Ovary (tissue), 3 donors: ENCODE measurements at regions not wholly inside any gene's neighbourhood (a gene's known extent, or its start where the extent isn't known, plus 50 kb on each side); places are given as distances from the start of the nearest gene placed in this dataset.

Source experiments
- POLR2A ChIP-seq: fragments of 450-650 bp; IDR thresholded peaks from one replicate; pipeline ENCODE4 v1.6.1; 2017; ENCODE audit warnings: antibody characterized with exemption, mild to moderate bottlenecking, moderate library complexity
- TF ChIP-seq, protein P1 (sequence below), 3 donors: fragments of 450-650 bp in 2 of 3; fragments of 200-600 bp in 1 of 3; IDR thresholded peaks; one replicate each; pipeline versions ENCODE4 v1.5.1 to v1.8.0; 2016 to 2022; ENCODE audit warnings: antibody characterized with exemption in 3 of 3, mild to moderate bottlenecking in 1 of 3
- donor health status: DM: no; HTN: no; CAD: no.

GRCh38 chr21:35724156-35724555, 336.2 kb downstream of the SETD4 start:
- TF ChIP-seq, protein P1, sequence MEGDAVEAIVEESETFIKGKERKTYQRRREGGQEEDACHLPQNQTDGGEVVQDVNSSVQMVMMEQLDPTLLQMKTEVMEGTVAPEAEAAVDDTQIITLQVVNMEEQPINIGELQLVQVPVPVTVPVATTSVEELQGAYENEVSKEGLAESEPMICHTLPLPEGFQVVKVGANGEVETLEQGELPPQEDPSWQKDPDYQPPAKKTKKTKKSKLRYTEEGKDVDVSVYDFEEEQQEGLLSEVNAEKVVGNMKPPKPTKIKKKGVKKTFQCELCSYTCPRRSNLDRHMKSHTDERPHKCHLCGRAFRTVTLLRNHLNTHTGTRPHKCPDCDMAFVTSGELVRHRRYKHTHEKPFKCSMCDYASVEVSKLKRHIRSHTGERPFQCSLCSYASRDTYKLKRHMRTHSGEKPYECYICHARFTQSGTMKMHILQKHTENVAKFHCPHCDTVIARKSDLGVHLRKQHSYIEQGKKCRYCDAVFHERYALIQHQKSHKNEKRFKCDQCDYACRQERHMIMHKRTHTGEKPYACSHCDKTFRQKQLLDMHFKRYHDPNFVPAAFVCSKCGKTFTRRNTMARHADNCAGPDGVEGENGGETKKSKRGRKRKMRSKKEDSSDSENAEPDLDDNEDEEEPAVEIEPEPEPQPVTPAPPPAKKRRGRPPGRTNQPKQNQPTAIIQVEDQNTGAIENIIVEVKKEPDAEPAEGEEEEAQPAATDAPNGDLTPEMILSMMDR (IDR thresholded peaks at IDR 0.05) = no peak
- TF ChIP-seq POLR2A = no peak
